ENCODE measurements at regions not wholly inside any gene's neighbourhood (a gene's known extent, or its start where the extent isn't known, plus 50 kb on each side); places are given as distances from the start of the nearest gene placed in this dataset.

- TF ChIP-seq ZNF462 (CRISPR knock-in tag; IDR thresholded peaks at IDR 0.05), result no peak
- TF ChIP-seq EZH2 (IDR thresholded peaks at IDR 0.05; ENCODE audit: low read depth, unreplicated experiment), result no peak
- no peak for TF ChIP-seq POLR2AphosphoS5 (IDR thresholded peaks at IDR 0.05; ENCODE audit: low read depth)
- no peak for TF ChIP-seq EZH2phosphoT487 (IDR thresholded peaks at IDR 0.05; ENCODE audit: unreplicated experiment)
- no peak for TF ChIP-seq JUNB (IDR thresholded peaks at IDR 0.05; ENCODE audit: unreplicated experiment)
- TF ChIP-seq, protein P1, sequence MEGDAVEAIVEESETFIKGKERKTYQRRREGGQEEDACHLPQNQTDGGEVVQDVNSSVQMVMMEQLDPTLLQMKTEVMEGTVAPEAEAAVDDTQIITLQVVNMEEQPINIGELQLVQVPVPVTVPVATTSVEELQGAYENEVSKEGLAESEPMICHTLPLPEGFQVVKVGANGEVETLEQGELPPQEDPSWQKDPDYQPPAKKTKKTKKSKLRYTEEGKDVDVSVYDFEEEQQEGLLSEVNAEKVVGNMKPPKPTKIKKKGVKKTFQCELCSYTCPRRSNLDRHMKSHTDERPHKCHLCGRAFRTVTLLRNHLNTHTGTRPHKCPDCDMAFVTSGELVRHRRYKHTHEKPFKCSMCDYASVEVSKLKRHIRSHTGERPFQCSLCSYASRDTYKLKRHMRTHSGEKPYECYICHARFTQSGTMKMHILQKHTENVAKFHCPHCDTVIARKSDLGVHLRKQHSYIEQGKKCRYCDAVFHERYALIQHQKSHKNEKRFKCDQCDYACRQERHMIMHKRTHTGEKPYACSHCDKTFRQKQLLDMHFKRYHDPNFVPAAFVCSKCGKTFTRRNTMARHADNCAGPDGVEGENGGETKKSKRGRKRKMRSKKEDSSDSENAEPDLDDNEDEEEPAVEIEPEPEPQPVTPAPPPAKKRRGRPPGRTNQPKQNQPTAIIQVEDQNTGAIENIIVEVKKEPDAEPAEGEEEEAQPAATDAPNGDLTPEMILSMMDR (conservative IDR thresholded peaks at IDR 0.05; ENCODE audit: low read depth in 2 of 2), result no peak
- TF ChIP-seq REST (IDR thresholded peaks at IDR 0.05; ENCODE audit: unreplicated experiment), result no peak
Observed at GRCh38 chr17:51398687-51399086, 138.3 kb downstream of the UTP18 start (continued).
